Peyer's patch (tissue), 4 donors: ENCODE measurements at regions not wholly inside any gene's neighbourhood (a gene's known extent, or its start where the extent isn't known, plus 50 kb on each side); places are given as distances from the start of the nearest gene placed in this dataset.

Experiments
- POLR2A ChIP-seq, 2 donors: fragments of 450-650 bp; IDR thresholded peaks; one replicate each; pipeline ENCODE4 v1.5.1; 2017; ENCODE audit warnings: antibody characterized with exemption in 2 of 2, mild to moderate bottlenecking in 2 of 2, moderate library complexity in 2 of 2
- TF ChIP-seq, protein P1 (sequence below), 6 experiments: fragments of 450-650 bp in 4 of 6; fragments of 200-600 bp in 2 of 6; sonication (generic) in 1 of 6; IDR thresholded peaks; one replicate each; pipeline ENCODE4 v1.5.1; 2017 to 2019; ENCODE audit warnings: antibody characterized with exemption in 6 of 6, mild to moderate bottlenecking in 3 of 6, moderate library complexity in 1 of 6

DNA sequence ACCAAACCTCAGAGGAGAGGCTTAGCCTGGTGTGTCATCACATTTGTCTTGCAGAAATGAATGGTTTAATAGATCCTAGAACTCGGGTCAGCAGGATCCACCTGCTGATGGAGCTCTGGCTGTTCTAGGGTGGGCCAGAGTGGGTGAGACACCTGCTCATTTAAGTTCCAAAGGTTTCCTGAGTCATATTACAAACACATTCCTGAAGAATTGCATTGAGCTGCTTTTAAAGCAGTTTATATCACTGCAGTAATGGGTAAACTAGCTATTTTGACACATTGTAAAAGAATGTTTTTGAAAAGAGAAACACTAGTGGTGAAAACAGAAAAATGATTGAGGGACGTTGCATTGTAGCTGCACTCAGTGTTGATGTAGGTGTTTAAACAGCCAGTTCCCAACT, 175.3 kb upstream of the TCF4 start:
- TF ChIP-seq, protein P1, sequence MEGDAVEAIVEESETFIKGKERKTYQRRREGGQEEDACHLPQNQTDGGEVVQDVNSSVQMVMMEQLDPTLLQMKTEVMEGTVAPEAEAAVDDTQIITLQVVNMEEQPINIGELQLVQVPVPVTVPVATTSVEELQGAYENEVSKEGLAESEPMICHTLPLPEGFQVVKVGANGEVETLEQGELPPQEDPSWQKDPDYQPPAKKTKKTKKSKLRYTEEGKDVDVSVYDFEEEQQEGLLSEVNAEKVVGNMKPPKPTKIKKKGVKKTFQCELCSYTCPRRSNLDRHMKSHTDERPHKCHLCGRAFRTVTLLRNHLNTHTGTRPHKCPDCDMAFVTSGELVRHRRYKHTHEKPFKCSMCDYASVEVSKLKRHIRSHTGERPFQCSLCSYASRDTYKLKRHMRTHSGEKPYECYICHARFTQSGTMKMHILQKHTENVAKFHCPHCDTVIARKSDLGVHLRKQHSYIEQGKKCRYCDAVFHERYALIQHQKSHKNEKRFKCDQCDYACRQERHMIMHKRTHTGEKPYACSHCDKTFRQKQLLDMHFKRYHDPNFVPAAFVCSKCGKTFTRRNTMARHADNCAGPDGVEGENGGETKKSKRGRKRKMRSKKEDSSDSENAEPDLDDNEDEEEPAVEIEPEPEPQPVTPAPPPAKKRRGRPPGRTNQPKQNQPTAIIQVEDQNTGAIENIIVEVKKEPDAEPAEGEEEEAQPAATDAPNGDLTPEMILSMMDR (IDR thresholded peaks at IDR 0.05), result no peak
- TF ChIP-seq POLR2A (IDR thresholded peaks at IDR 0.05), result no peak
